ENCODE measurements at regions not wholly inside any gene's neighbourhood (a gene's known extent, or its start where the extent isn't known, plus 50 kb on each side); places are given as distances from the start of the nearest gene placed in this dataset.

DNA sequence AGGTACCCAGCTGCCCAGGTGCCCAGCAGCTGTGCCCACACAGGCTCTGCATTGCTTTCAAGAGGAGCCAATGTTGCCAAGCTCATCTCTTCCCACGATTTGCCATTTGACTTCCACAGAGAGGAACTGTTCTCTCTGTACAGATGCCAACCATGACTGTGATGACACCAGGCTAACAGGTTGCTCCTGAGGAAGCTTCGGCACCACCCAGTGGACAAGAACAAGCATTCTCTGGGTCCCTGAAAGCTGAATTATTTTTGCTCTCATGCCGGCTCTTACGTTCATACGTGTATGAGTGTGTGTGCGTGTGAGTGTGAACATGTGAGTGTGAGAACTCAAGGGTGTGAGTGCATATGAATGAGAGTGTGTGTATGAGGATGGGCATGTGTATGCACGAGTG, 535.2 kb downstream of the LIG4 start:
- Histone ChIP-seq H3K27me3 (ENCODE audit: low read length) (no peaks in the 10 kb centered on the region), H3K79me2 (ENCODE audit: insufficient read depth, low read length) (no peaks in the 10 kb centered on the region), H4K20me1 (ENCODE audit: low read depth, low read length) (no peaks in the 10 kb centered on the region), H3F3A (ENCODE audit: insufficient read depth) (no peaks in the 10 kb centered on the region), H2AFZ (ENCODE audit: low read depth, low read length, severe bottlenecking) (no peak overlapping the region), H3K9me3 (ENCODE audit: insufficient read depth, low read length) (no peaks in the 10 kb centered on the region), H3K9ac (ENCODE audit: low read length) (no peak overlapping the region), H3K9me2 (replicated peaks; ENCODE audit: insufficient read depth, low read length) (no peaks in the 10 kb centered on the region), H3K4me3 (ENCODE audit: insufficient read depth, low read length, poor library complexity, severe bottlenecking) (no peak overlapping the region), H3K27ac (ENCODE audit: low read depth, low read length) (no peak overlapping the region), H3K4me2 (ENCODE audit: low read depth, low read length, poor library complexity, severe bottlenecking) (no peak overlapping the region), H3K36me3 (ENCODE audit: low read length) (no peaks in the 10 kb centered on the region)
- TF ChIP-seq EZH2phosphoT487 (conservative IDR thresholded peaks at IDR 0.05; ENCODE audit: low read length) (no peak), CTCF (IDR thresholded peaks at IDR 0.05; ENCODE audit: insufficient read depth, low read length, poor library complexity, severe bottlenecking) (no peak)

- Histone ChIP-seq H3K9ac (ENCODE audit: low read length) (no peak overlapping the region), H3K4me3 (ENCODE audit: insufficient read depth, low read length, poor library complexity, severe bottlenecking) (no peak overlapping the region), H4K20me1 (ENCODE audit: low read depth, low read length) (no peaks in the 10 kb centered on the region), H3K27me3 (ENCODE audit: low read length) (no peaks in the 10 kb centered on the region), H3K79me2 (ENCODE audit: insufficient read depth, low read length) (no peaks in the 10 kb centered on the region), H3K27ac (ENCODE audit: low read depth, low read length) (no peak overlapping the region), H2AFZ (ENCODE audit: low read depth, low read length, severe bottlenecking) (no peak overlapping the region), H3K4me2 (ENCODE audit: low read depth, low read length, poor library complexity, severe bottlenecking) (no peak overlapping the region), H3K9me3 (ENCODE audit: insufficient read depth, low read length) (no peaks in the 10 kb centered on the region), H3K9me2 (replicated peaks; ENCODE audit: insufficient read depth, low read length) (no peaks in the 10 kb centered on the region), H3F3A (ENCODE audit: insufficient read depth) (no peaks in the 10 kb centered on the region), H3K36me3 (ENCODE audit: low read length) (no peaks in the 10 kb centered on the region)
- TF ChIP-seq EZH2phosphoT487 (conservative IDR thresholded peaks at IDR 0.05; ENCODE audit: low read length) (no peak), CTCF (IDR thresholded peaks at IDR 0.05; ENCODE audit: insufficient read depth, low read length, poor library complexity, severe bottlenecking) (no peak)
These were observed 537.2 kb downstream of the LIG4 start for GRCh38 chr13:107678075-107678689.

- no peaks in the 10 kb centered on the region for H4K20me1 ChIP-seq (ENCODE audit: low read depth, low read length)
- H3K27me3 ChIP-seq (ENCODE audit: low read length), result no peaks in the 10 kb centered on the region
- no peak overlapping the region for H3K4me2 ChIP-seq (ENCODE audit: low read depth, low read length, poor library complexity, severe bottlenecking)
- TF ChIP-seq EZH2phosphoT487 (conservative IDR thresholded peaks at IDR 0.05; ENCODE audit: low read length), result no peak
- TF ChIP-seq CTCF (IDR thresholded peaks at IDR 0.05; ENCODE audit: insufficient read depth, low read length, poor library complexity, severe bottlenecking), result no peak
- H3K9ac ChIP-seq (ENCODE audit: low read length), result no peak overlapping the region
- no peaks in the 10 kb centered on the region for H3K79me2 ChIP-seq (ENCODE audit: insufficient read depth, low read length)
- H3K27ac ChIP-seq (ENCODE audit: low read depth, low read length), result no peak overlapping the region
- no peak overlapping the region for H3K4me3 ChIP-seq (ENCODE audit: insufficient read depth, low read length, poor library complexity, severe bottlenecking)
- H3K9me2 ChIP-seq (replicated peaks; ENCODE audit: insufficient read depth, low read length), result no peaks in the 10 kb centered on the region
- H2AFZ ChIP-seq (ENCODE audit: low read depth, low read length, severe bottlenecking), result no peak overlapping the region
- H3K36me3 ChIP-seq (ENCODE audit: low read length), result no peaks in the 10 kb centered on the region
- H3F3A ChIP-seq (ENCODE audit: insufficient read depth), result no peaks in the 10 kb centered on the region
- no peaks in the 10 kb centered on the region for H3K9me3 ChIP-seq (ENCODE audit: insufficient read depth, low read length)
These were observed 539.3 kb downstream of the LIG4 start for GRCh38 chr13:107675847-107676550.

Data from SU-DHL-6 (cell line).